ENCODE measurements at regions not wholly inside any gene's neighbourhood (a gene's known extent, or its start where the extent isn't known, plus 50 kb on each side); places are given as distances from the start of the nearest gene placed in this dataset.

- Histone ChIP-seq H3K27me3 (ENCODE audit: control insufficient read depth in 3 of 3, insufficient read depth in 3 of 3, low read length in 3 of 3) (no peaks in the 10 kb centered on the region), H3K27ac (ENCODE audit: low read depth, low read length) (no peak overlapping the region), H3K4me3 (ENCODE audit: low read length in 3 of 3) (no peak overlapping the region), H3K36me3 (ENCODE audit: control insufficient read depth in 3 of 3, insufficient read depth in 3 of 3, low read length in 3 of 3) (no peaks in the 10 kb centered on the region), H3K9me3 (ENCODE audit: control insufficient read depth in 3 of 3, low read length in 3 of 3) (no peaks in the 10 kb centered on the region), H3K9ac (ENCODE audit: low read depth in 1 of 3, low read length in 3 of 3) (no peak overlapping the region), H3K4me1 (ENCODE audit: control insufficient read depth in 3 of 3, insufficient read depth in 3 of 3, low read length in 3 of 3) (no peaks in the 10 kb centered on the region)
Measured at GRCh38 chr4:11138964-11139363, 289.7 kb downstream of the HS3ST1 start.

GRCh38 chr4:11134705-11135104, 294.0 kb downstream of the HS3ST1 start:
- H3K9ac ChIP-seq (ENCODE audit: low read depth in 1 of 3, low read length in 3 of 3): no peak overlapping the region
- no peaks in the 10 kb centered on the region for H3K9me3 ChIP-seq (ENCODE audit: control insufficient read depth in 3 of 3, low read length in 3 of 3)
- no peak overlapping the region for H3K4me3 ChIP-seq (ENCODE audit: low read length in 3 of 3)
- no peak overlapping the region for H3K27ac ChIP-seq (ENCODE audit: low read depth, low read length)
- H3K36me3 ChIP-seq (ENCODE audit: control insufficient read depth in 3 of 3, insufficient read depth in 3 of 3, low read length in 3 of 3): no peaks in the 10 kb centered on the region
- no peaks in the 10 kb centered on the region for H3K27me3 ChIP-seq (ENCODE audit: control insufficient read depth in 3 of 3, insufficient read depth in 3 of 3, low read length in 3 of 3)
- H3K4me1 ChIP-seq (ENCODE audit: control insufficient read depth in 3 of 3, insufficient read depth in 3 of 3, low read length in 3 of 3): peaks cover 0 to 3% (median 0%) of the 10 kb centered on the region in 3 donors

- Histone ChIP-seq H3K27me3 (ENCODE audit: control insufficient read depth in 3 of 3, insufficient read depth in 3 of 3, low read length in 3 of 3) (no peaks in the 10 kb centered on the region), H3K4me3 (ENCODE audit: low read length in 3 of 3) (no peak overlapping the region), H3K9me3 (ENCODE audit: control insufficient read depth in 3 of 3, low read length in 3 of 3) (no peaks in the 10 kb centered on the region), H3K4me1 (ENCODE audit: control insufficient read depth in 3 of 3, insufficient read depth in 3 of 3, low read length in 3 of 3) (peaks cover 0 to 3% (median 0%) of the 10 kb centered on the region in 3 donors), H3K9ac (ENCODE audit: low read depth in 1 of 3, low read length in 3 of 3) (no peak overlapping the region), H3K27ac (ENCODE audit: low read depth, low read length) (no peak overlapping the region), H3K36me3 (ENCODE audit: control insufficient read depth in 3 of 3, insufficient read depth in 3 of 3, low read length in 3 of 3) (no peaks in the 10 kb centered on the region)
Measured at GRCh38 chr4:11133868-11134267, 294.8 kb downstream of the HS3ST1 start.

GRCh38 chr4:11132478-11132877, 296.2 kb downstream of the HS3ST1 start:
- H3K27me3 ChIP-seq (ENCODE audit: control insufficient read depth in 3 of 3, insufficient read depth in 3 of 3, low read length in 3 of 3): no peaks in the 10 kb centered on the region
- no peaks in the 10 kb centered on the region for H3K9me3 ChIP-seq (ENCODE audit: control insufficient read depth in 3 of 3, low read length in 3 of 3)
- no peak overlapping the region for H3K27ac ChIP-seq (ENCODE audit: low read depth, low read length)
- H3K4me1 ChIP-seq (ENCODE audit: control insufficient read depth in 3 of 3, insufficient read depth in 3 of 3, low read length in 3 of 3): peaks cover 0 to 3% (median 0%) of the 10 kb centered on the region in 3 donors
- no peak overlapping the region for H3K4me3 ChIP-seq (ENCODE audit: low read length in 3 of 3)
- H3K36me3 ChIP-seq (ENCODE audit: control insufficient read depth in 3 of 3, insufficient read depth in 3 of 3, low read length in 3 of 3): no peaks in the 10 kb centered on the region
- H3K9ac ChIP-seq (ENCODE audit: low read depth in 1 of 3, low read length in 3 of 3): no peak overlapping the region

GRCh38 chr4:11131491-11131890, 297.2 kb downstream of the HS3ST1 start:
- Histone ChIP-seq H3K9ac (ENCODE audit: low read depth in 1 of 3, low read length in 3 of 3) (no peak overlapping the region), H3K27ac (ENCODE audit: low read depth, low read length) (no peak overlapping the region), H3K4me3 (ENCODE audit: low read length in 3 of 3) (no peak overlapping the region), H3K9me3 (ENCODE audit: control insufficient read depth in 3 of 3, low read length in 3 of 3) (no peaks in the 10 kb centered on the region), H3K4me1 (ENCODE audit: control insufficient read depth in 3 of 3, insufficient read depth in 3 of 3, low read length in 3 of 3) (peaks cover 0 to 3% (median 0%) of the 10 kb centered on the region in 3 donors), H3K36me3 (ENCODE audit: control insufficient read depth in 3 of 3, insufficient read depth in 3 of 3, low read length in 3 of 3) (no peaks in the 10 kb centered on the region), H3K27me3 (ENCODE audit: control insufficient read depth in 3 of 3, insufficient read depth in 3 of 3, low read length in 3 of 3) (no peaks in the 10 kb centered on the region)

- no peak overlapping the region for H3K4me3 ChIP-seq (ENCODE audit: low read length in 3 of 3)
- H3K27ac ChIP-seq (ENCODE audit: low read depth, low read length): no peak overlapping the region
- H3K4me1 ChIP-seq (ENCODE audit: control insufficient read depth in 3 of 3, insufficient read depth in 3 of 3, low read length in 3 of 3): peaks cover 0 to 3% (median 0%) of the 10 kb centered on the region in 3 donors
- no peaks in the 10 kb centered on the region for H3K36me3 ChIP-seq (ENCODE audit: control insufficient read depth in 3 of 3, insufficient read depth in 3 of 3, low read length in 3 of 3)
- H3K9me3 ChIP-seq (ENCODE audit: control insufficient read depth in 3 of 3, low read length in 3 of 3): no peaks in the 10 kb centered on the region
- no peaks in the 10 kb centered on the region for H3K27me3 ChIP-seq (ENCODE audit: control insufficient read depth in 3 of 3, insufficient read depth in 3 of 3, low read length in 3 of 3)
- H3K9ac ChIP-seq (ENCODE audit: low read depth in 1 of 3, low read length in 3 of 3): no peak overlapping the region
Measured at GRCh38 chr4:11130195-11130970, 298.3 kb downstream of the HS3ST1 start.

- H3K4me3 ChIP-seq (ENCODE audit: low read length in 3 of 3): no peak overlapping the region
- H3K27ac ChIP-seq (ENCODE audit: low read depth, low read length): no peak overlapping the region
- H3K27me3 ChIP-seq (ENCODE audit: control insufficient read depth in 3 of 3, insufficient read depth in 3 of 3, low read length in 3 of 3): no peaks in the 10 kb centered on the region
- no peaks in the 10 kb centered on the region for H3K36me3 ChIP-seq (ENCODE audit: control insufficient read depth in 3 of 3, insufficient read depth in 3 of 3, low read length in 3 of 3)
- no peaks in the 10 kb centered on the region for H3K4me1 ChIP-seq (ENCODE audit: control insufficient read depth in 3 of 3, insufficient read depth in 3 of 3, low read length in 3 of 3)
- peaks cover 0 to 2% (median 2%) of the 10 kb centered on the region in 3 donors for H3K9me3 ChIP-seq (ENCODE audit: control insufficient read depth in 3 of 3, low read length in 3 of 3)
- H3K9ac ChIP-seq (ENCODE audit: low read depth in 1 of 3, low read length in 3 of 3): no peak overlapping the region
Measured at GRCh38 chr4:11120435-11120834, 308.3 kb downstream of the HS3ST1 start.

- Histone ChIP-seq H3K9me3 (ENCODE audit: control insufficient read depth in 3 of 3, low read length in 3 of 3) (peaks cover 0 to 2% (median 2%) of the 10 kb centered on the region in 3 donors), H3K4me1 (ENCODE audit: control insufficient read depth in 3 of 3, insufficient read depth in 3 of 3, low read length in 3 of 3) (no peaks in the 10 kb centered on the region), H3K27ac (ENCODE audit: low read depth, low read length) (no peak overlapping the region), H3K9ac (ENCODE audit: low read depth in 1 of 3, low read length in 3 of 3) (no peak overlapping the region), H3K27me3 (ENCODE audit: control insufficient read depth in 3 of 3, insufficient read depth in 3 of 3, low read length in 3 of 3) (no peaks in the 10 kb centered on the region), H3K4me3 (ENCODE audit: low read length in 3 of 3) (no peak overlapping the region), H3K36me3 (ENCODE audit: control insufficient read depth in 3 of 3, insufficient read depth in 3 of 3, low read length in 3 of 3) (no peaks in the 10 kb centered on the region)
Measured at GRCh38 chr4:11119474-11119873, 309.2 kb downstream of the HS3ST1 start.

GRCh38 chr4:11118513-11118912, 310.2 kb downstream of the HS3ST1 start:
- H3K9ac ChIP-seq (ENCODE audit: low read depth in 1 of 3, low read length in 3 of 3): no peak overlapping the region
- no peak overlapping the region for H3K4me3 ChIP-seq (ENCODE audit: low read length in 3 of 3)
- no peaks in the 10 kb centered on the region for H3K4me1 ChIP-seq (ENCODE audit: control insufficient read depth in 3 of 3, insufficient read depth in 3 of 3, low read length in 3 of 3)
- H3K27ac ChIP-seq (ENCODE audit: low read depth, low read length): no peak overlapping the region
- no peaks in the 10 kb centered on the region for H3K36me3 ChIP-seq (ENCODE audit: control insufficient read depth in 3 of 3, insufficient read depth in 3 of 3, low read length in 3 of 3)
- no peaks in the 10 kb centered on the region for H3K27me3 ChIP-seq (ENCODE audit: control insufficient read depth in 3 of 3, insufficient read depth in 3 of 3, low read length in 3 of 3)
- H3K9me3 ChIP-seq (ENCODE audit: control insufficient read depth in 3 of 3, low read length in 3 of 3): peaks cover 0 to 2% (median 2%) of the 10 kb centered on the region in 3 donors

- Histone ChIP-seq H3K4me1 (ENCODE audit: control insufficient read depth in 3 of 3, insufficient read depth in 3 of 3, low read length in 3 of 3) (no peaks in the 10 kb centered on the region), H3K9ac (ENCODE audit: low read depth in 1 of 3, low read length in 3 of 3) (no peak overlapping the region), H3K27me3 (ENCODE audit: control insufficient read depth in 3 of 3, insufficient read depth in 3 of 3, low read length in 3 of 3) (no peaks in the 10 kb centered on the region), H3K36me3 (ENCODE audit: control insufficient read depth in 3 of 3, insufficient read depth in 3 of 3, low read length in 3 of 3) (no peaks in the 10 kb centered on the region), H3K4me3 (ENCODE audit: low read length in 3 of 3) (no peak overlapping the region), H3K27ac (ENCODE audit: low read depth, low read length) (no peak overlapping the region), H3K9me3 (ENCODE audit: control insufficient read depth in 3 of 3, low read length in 3 of 3) (peaks cover 0 to 2% (median 2%) of the 10 kb centered on the region in 3 donors)
Measured at GRCh38 chr4:11116940-11117339, 311.8 kb downstream of the HS3ST1 start.

Data from skeletal muscle tissue (tissue), 3 donors.